HepG2 (cell line): ENCODE measurements at regions not wholly inside any gene's neighbourhood (a gene's known extent, or its start where the extent isn't known, plus 50 kb on each side); places are given as distances from the start of the nearest gene placed in this dataset.
A peak's percentile ranks its signal among the peaks of the same experiment; 100 is the strongest.

ENCODE experiments used
- ATAC-seq: fragments of 200-7000 bp; cut with Tn5 transposase; 3 replicates; pipeline ENCODE4 v1.9.1; 2020; ENCODE audit warnings: mild to moderate bottlenecking, moderate library complexity
- BruUV-seq: library from RNA; stranded (reverse); fragments of 400-500 nt; replicated peaks from 2 replicates; lab custom pipeline; 2021; lab: Mats Ljungman, UMichigan
- CTCF ChIA-PET: fragments of 300-600 bp; formaldehyde crosslinking; extraction: SDS; loops from one replicate; lab custom pipeline; 2021; ENCODE audit warnings: low total read pairs, inconsistent platforms, low intra/inter-chr PET ratio; lab: Yijun Ruan, JAX
- POLR2A ChIA-PET: fragments of 350-600 bp; sonication (Branson Sonifier 250); formaldehyde crosslinking; loops from one replicate; lab custom pipeline; 2020; ENCODE audit warnings: antibody characterized with exemption, inconsistent platforms; lab: Yijun Ruan, JAX
- DNase-seq: peaks from one replicate; pipeline ENCODE4 v3.0.0-alpha.2; 2015; ENCODE audit warnings: low spot score
- FAIRE-seq: peaks from 3 replicates; lab custom pipeline; 2011; peaks lifted over from hg19 to GRCh38; lab: Jason Lieb, UNC
- H2AFZ ChIP-seq: one replicate; pipeline ENCODE4 v1.6.1; 2011; ENCODE audit warnings: low read length, inconsistent platforms
- H3K27ac ChIP-seq: fragments of 300-600 bp; 3 replicates; pipeline ENCODE4 v1.8.0; 2011; ENCODE audit warnings: mixed run types, mild to moderate bottlenecking, mixed read lengths, low read length, inconsistent platforms; ENCODE audit not compliant: insufficient read depth; ENCODE audit errors: extremely low read length
- H3K27me3 ChIP-seq, 2 experiments: fragments of 200-600 bp in 1 of 2; 2 replicates in 1 of 2; 3 replicates in 1 of 2; pipeline versions ENCODE4 v1.6.0 to v1.8.0; 2011; ENCODE audit warnings: low read length in 2 of 2, mild to moderate bottlenecking in 2 of 2, moderate library complexity in 2 of 2, inconsistent platforms in 1 of 2; ENCODE audit not compliant: insufficient read depth in 2 of 2, control insufficient read depth in 1 of 2
- H3K36me3 ChIP-seq, 2 experiments: fragments of 200-600 bp in 1 of 2; replicated peaks in 1 of 2; 2 replicates in 1 of 2; 3 replicates in 1 of 2; pipeline versions ENCODE4 v1.5.1 to v1.8.0; 2011; ENCODE audit warnings: low read length in 2 of 2, inconsistent platforms in 1 of 2; ENCODE audit not compliant: insufficient read depth in 2 of 2, control insufficient read depth in 1 of 2
- H3K4me1 ChIP-seq: 2 replicates; pipeline ENCODE4 v1.5.1; 2012; ENCODE audit warnings: low read length, inconsistent platforms; ENCODE audit not compliant: insufficient read depth
- H3K4me2 ChIP-seq: 2 replicates; pipeline ENCODE4 v1.6.0; 2011; ENCODE audit warnings: low read depth, low read length, inconsistent platforms
- H3K4me3 ChIP-seq, 3 experiments: fragments of 200-600 bp in 1 of 3; sonication (generic), shearing (Covaris generic) in 1 of 3; replicated peaks in 1 of 3; 2 replicates each; pipeline ENCODE4 v1.5.1; 2011 to 2016; ENCODE audit warnings: low read length in 3 of 3, inconsistent platforms in 2 of 3, low read depth in 2 of 3, mild to moderate bottlenecking in 2 of 3, control low read depth in 1 of 3, mixed read lengths in 1 of 3; ENCODE audit not compliant: insufficient read depth in 1 of 3
- H3K79me2 ChIP-seq: one replicate; pipeline ENCODE4 v1.6.1; 2011; ENCODE audit warnings: low read length, inconsistent platforms; ENCODE audit not compliant: insufficient read depth
- H3K9ac ChIP-seq: 2 replicates; pipeline ENCODE4 v1.6.0; 2011; ENCODE audit warnings: mild to moderate bottlenecking, low read depth, low read length, inconsistent platforms; ENCODE audit not compliant: insufficient read depth
- H3K9me3 ChIP-seq: 2 replicates; pipeline ENCODE4 v1.5.1; 2012; ENCODE audit warnings: mild to moderate bottlenecking, low read length
- H4K20me1 ChIP-seq: 2 replicates; pipeline ENCODE4 v1.6.0; 2011; ENCODE audit warnings: inconsistent platforms, mild to moderate bottlenecking, low read length, moderate library complexity; ENCODE audit not compliant: insufficient read depth
- CREB1 ChIP-seq, 2 experiments: fragments of 450-650 bp in 1 of 2; IDR thresholded peaks; 2 replicates each; pipeline ENCODE4 v1.6.1; 2016 to 2017; ENCODE audit warnings: control low read depth in 1 of 2, mild to moderate bottlenecking in 1 of 2, missing compliant biosample characterization in 1 of 2, missing genetic modification characterization in 1 of 2
- FOXJ3 ChIP-seq: sonication (generic); formaldehyde crosslinking; IDR thresholded peaks from 2 replicates; pipeline ENCODE4 v1.4.0; 2020; ENCODE audit warnings: missing genetic modification reagents, mild to moderate bottlenecking, borderline replicate concordance
- HOXA5 ChIP-seq: sonication (generic); formaldehyde crosslinking; IDR thresholded peaks from 2 replicates; pipeline ENCODE4 v1.4.0; 2020; ENCODE audit warnings: missing genetic modification reagents
- IKZF1 ChIP-seq: fragments of 450-650 bp; IDR thresholded peaks from 2 replicates; pipeline ENCODE4 v1.7.1; 2016
- MAFF ChIP-seq: IDR thresholded peaks from 2 replicates; pipeline ENCODE4 v1.6.1; 2011; ENCODE audit warnings: low read depth, low read length, improper control_type of control experiment
- MAFK ChIP-seq, 2 experiments: IDR thresholded peaks in 1 of 2; conservative IDR thresholded peaks in 1 of 2; 2 replicates each; pipeline ENCODE4 v1.6.1; 2011; ENCODE audit warnings: improper control_type of control experiment in 2 of 2, low read length in 2 of 2
- NR3C1 ChIP-seq: sonication (generic); formaldehyde crosslinking; IDR thresholded peaks from 2 replicates; pipeline ENCODE4 v1.4.0; 2020; ENCODE audit warnings: missing genetic modification reagents
- RAD51 ChIP-seq: fragments of 450-650 bp; IDR thresholded peaks from 2 replicates; pipeline ENCODE4 v1.6.1; 2016; ENCODE audit warnings: borderline replicate concordance
- RBM22 ChIP-seq: fragments of 200-400 bp; formaldehyde crosslinking; optimal IDR thresholded peaks from 2 replicates; pipeline ENCODE3; 2017; ENCODE audit warnings: mild to moderate bottlenecking, low read length, moderate library complexity
- ZNF768 ChIP-seq: sonication (generic); formaldehyde crosslinking; IDR thresholded peaks from 2 replicates; pipeline ENCODE4 v1.4.0; 2020; ENCODE audit warnings: missing genetic modification reagents
- WGBS: methylation state at CpG from one replicate; pipeline ENCODE4 v1.1.6; 2017; ENCODE audit warnings: low lambda C conversion rate; 5-methylcytosine and 5-hydroxymethylcytosine counted together
- in situ Hi-C: cut with HindIII; loops from 2 replicates; pipeline ENCODE4 v1.10.0; 2017; ENCODE audit warnings: low pct_unique_long_range_greater_than_20kb; ENCODE audit not compliant: extremely low pct_ligation_motif_present
- intact Hi-C: fragments of 100-400 bp; cut with micrococcal nuclease; formaldehyde crosslinking; loops from one replicate; pipeline ENCODE4 v1.10.0; 2022; ENCODE audit not compliant: unreplicated experiment

DNA sequence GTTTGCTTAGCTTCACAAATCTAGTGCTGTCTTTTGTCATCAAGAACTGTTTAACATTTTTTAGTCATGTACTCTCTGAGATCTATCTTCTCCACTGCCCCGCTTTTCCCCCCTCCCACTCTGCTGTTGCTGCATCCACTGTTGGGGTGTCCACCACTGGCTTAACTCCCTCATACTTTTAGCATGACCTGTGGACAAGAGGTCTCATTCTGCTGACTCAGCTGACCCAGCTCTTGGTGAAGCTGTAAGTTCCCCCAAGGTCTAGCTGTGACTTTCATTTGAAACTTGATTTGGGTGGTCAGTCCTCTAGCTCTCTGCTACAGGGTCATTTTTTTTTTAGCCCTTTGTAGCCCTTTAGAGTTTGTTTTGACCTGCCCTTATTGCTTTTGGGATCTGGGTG, 427.2 kb downstream of the PLCL1 start:
- no peaks in the 10 kb centered on the region for H4K20me1 ChIP-seq
- intact Hi-C loops (no loop called here), in situ Hi-C loops (no loop called here)
- ChIA-PET POLR2A (no interaction called here), CTCF (no interaction called here)
- H3K79me2 ChIP-seq = no peaks in the 10 kb centered on the region
- no peak for TF ChIP-seq ZNF768 (CRISPR knock-in tag)
- TF ChIP-seq MAFF = peak; percentile 94
- peak; percentile 95 to 97 for TF ChIP-seq MAFK (conservative IDR thresholded peaks at IDR 0.05 in 1 of 2, IDR thresholded peaks at IDR 0.05 in 1 of 2; ENCODE audit: low read length in 2 of 2)
- H3K27ac ChIP-seq = no peak overlapping the region
- H3K36me3 ChIP-seq = no peaks in the 10 kb centered on the region
- no peaks in the 10 kb centered on the region for H3K27me3 ChIP-seq
- H3K4me1 ChIP-seq = no peaks in the 10 kb centered on the region
- no peak overlapping the region for H3K4me3 ChIP-seq
- H3K4me2 ChIP-seq = no peak overlapping the region
- no peak for DNase-seq
- H2AFZ ChIP-seq = no peak overlapping the region
- BruUV-seq = no TSS peak
- no peaks in the 10 kb centered on the region for H3K9me3 ChIP-seq
- no peak for FAIRE-seq
- no peak overlapping the region for H3K9ac ChIP-seq
- ATAC-seq = no peak
- 0% methylated on average over 1 of the region's 1 CpG for WGBS

DNA sequence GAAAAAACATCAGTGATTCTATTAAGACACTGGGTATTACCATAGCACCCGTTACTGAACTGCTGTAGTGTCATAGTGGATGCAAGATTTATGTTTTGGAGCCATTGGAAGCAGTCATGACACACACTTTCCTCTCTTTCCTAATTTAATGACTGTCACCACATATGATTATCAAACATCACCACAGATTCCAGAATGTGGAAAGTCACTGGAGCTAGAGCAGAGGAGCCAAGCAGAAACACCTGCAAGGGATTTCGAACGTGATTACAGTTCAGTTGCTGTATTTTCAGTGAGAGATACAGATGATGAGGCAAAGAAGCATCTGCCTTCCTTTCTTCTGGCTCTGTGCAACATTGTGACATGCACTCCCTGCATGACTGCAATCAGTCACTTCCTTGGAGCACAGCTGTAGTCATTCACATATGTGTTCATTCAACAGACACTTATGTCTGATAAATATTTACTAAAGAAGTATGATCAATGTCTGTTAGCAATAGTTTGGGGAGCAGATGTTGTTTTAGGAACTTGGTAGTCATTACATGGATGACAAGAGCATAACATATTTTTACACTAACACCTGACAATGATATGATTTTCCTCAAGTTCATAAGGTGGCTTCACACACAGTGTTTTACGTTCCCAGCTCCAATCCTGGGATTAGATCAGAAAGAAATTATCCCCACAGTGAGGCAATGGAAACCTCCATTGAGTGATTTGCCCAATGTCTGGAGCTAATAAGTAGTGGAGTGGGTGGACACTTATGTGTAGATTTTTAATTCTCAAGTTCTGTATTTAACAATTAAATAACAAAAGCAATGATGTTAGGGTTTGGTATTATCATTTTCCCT, 416.6 kb downstream of the PLCL1 start:
- ATAC-seq = no peak
- in situ Hi-C loops = no loop called here
- no peak for FAIRE-seq

More for the DNA sequence above, 416.6 kb downstream of the PLCL1 start:
- no peaks in the 10 kb centered on the region for H3K9me3 ChIP-seq
- POLR2A ChIA-PET = no interaction called here
- H3K27ac ChIP-seq = no peak overlapping the region
- no peaks in the 10 kb centered on the region for H3K27me3 ChIP-seq
- no peaks in the 10 kb centered on the region for H3K4me1 ChIP-seq
- no peaks in the 10 kb centered on the region for H4K20me1 ChIP-seq
- intact Hi-C loops = no loop called here
- no peaks in the 10 kb centered on the region for H3K36me3 ChIP-seq
- CTCF ChIA-PET = no interaction called here
- no peaks in the 10 kb centered on the region for H3K79me2 ChIP-seq
- BruUV-seq = no TSS peak
- no peak overlapping the region for H3K4me2 ChIP-seq
- no peak overlapping the region for H2AFZ ChIP-seq
- no peak overlapping the region for H3K9ac ChIP-seq
- no peak for DNase-seq
- 0% methylated on average over 4 of the region's 4 CpGs for WGBS
- H3K4me3 ChIP-seq = no peak overlapping the region
- TF ChIP-seq RAD51 = no peak
- no peak for TF ChIP-seq NR3C1
- peak; percentile 37; the same call in 1 of the 2 replicates for TF ChIP-seq CREB1 (IDR thresholded peaks at IDR 0.05)
- TF ChIP-seq CREB1 (CRISPR knock-in tag; IDR thresholded peaks at IDR 0.05) = no peak
- TF ChIP-seq HOXA5 (CRISPR knock-in tag) = no peak
- TF ChIP-seq RBM22 = no peak
- TF ChIP-seq IKZF1 = no peak
- no peak for TF ChIP-seq FOXJ3
- TF ChIP-seq, all 625 proteins: peak for 1
